GM23338 (cell line): ENCODE measurements at regions not wholly inside any gene's neighbourhood (a gene's known extent, or its start where the extent isn't known, plus 50 kb on each side); places are given as distances from the start of the nearest gene placed in this dataset.
"Not testable (repeated sequence)": the region's sequence is repeated elsewhere in the genome, so short reads cannot be mapped to it uniquely, and the experiment has no call there.

Experiments
- ATAC-seq: fragments of 200-7000 bp; cut with Tn5 transposase; 3 replicates; pipeline ENCODE4 v1.9.1; 2020
- DNase-seq: peaks from one replicate; pipeline ENCODE4 v3.0.0-alpha.2; 2015; ENCODE audit warnings: low spot score
- H2AFZ ChIP-seq: fragments of 200-600 bp; sonication (generic); 2 replicates; pipeline ENCODE4 v1.8.0; 2016; ENCODE audit warnings: antibody characterized with exemption, mild to moderate bottlenecking, moderate library complexity
- H3F3A ChIP-seq: fragments of 200-600 bp; sonication (generic); replicated peaks from 2 replicates; pipeline ENCODE4 v1.8.0; 2017; ENCODE audit warnings: antibody characterized with exemption, mixed run types, low read depth
- H3K27ac ChIP-seq: fragments of 200-600 bp; sonication (generic); 2 replicates; pipeline ENCODE4 v1.6.1; 2016; ENCODE audit warnings: low read depth
- H3K27me3 ChIP-seq: fragments of 200-600 bp; sonication (generic); 2 replicates; pipeline ENCODE4 v1.8.0; 2016; ENCODE audit warnings: mild to moderate bottlenecking, mixed run types, moderate library complexity; ENCODE audit not compliant: insufficient read depth
- H3K36me3 ChIP-seq: fragments of 200-600 bp; sonication (generic); 2 replicates; pipeline ENCODE4 v1.8.0; 2016; ENCODE audit warnings: mild to moderate bottlenecking; ENCODE audit not compliant: insufficient read depth
- H3K4me1 ChIP-seq: fragments of 200-600 bp; sonication (generic); 2 replicates; pipeline ENCODE4 v1.8.0; 2016; ENCODE audit warnings: mild to moderate bottlenecking, moderate library complexity; ENCODE audit not compliant: insufficient read depth
- H3K4me2 ChIP-seq: fragments of 200-600 bp; sonication (generic); 2 replicates; pipeline ENCODE4 v1.7.1; 2017; ENCODE audit warnings: mixed run types
- H3K4me3 ChIP-seq: fragments of 200-600 bp; sonication (generic); 2 replicates; pipeline ENCODE4 v1.6.1; 2016; ENCODE audit warnings: mixed run types
- H3K79me2 ChIP-seq: fragments of 200-600 bp; sonication (generic); replicated peaks from 2 replicates; pipeline ENCODE4 v1.8.0; 2017; ENCODE audit warnings: mild to moderate bottlenecking; ENCODE audit not compliant: insufficient read depth
- H3K9me2 ChIP-seq: fragments of 200-600 bp; sonication (generic); 2 replicates; pipeline ENCODE4 v1.8.0; 2017; ENCODE audit not compliant: insufficient read depth
- H4K20me1 ChIP-seq: fragments of 200-600 bp; sonication (generic); replicated peaks from 2 replicates; pipeline ENCODE4 v1.8.0; 2017; ENCODE audit warnings: mild to moderate bottlenecking; ENCODE audit not compliant: insufficient read depth
- H3K27ac Mint-ChIP-seq: 2 replicates; pipeline ENCODE4 v1.8.0; 2020; ENCODE audit warnings: inconsistent platforms, mild to moderate bottlenecking, moderate library complexity, mixed read lengths
- H3K27me3 Mint-ChIP-seq: 3 replicates; pipeline ENCODE4 v1.8.0; 2022; ENCODE audit warnings: low read depth, mild to moderate bottlenecking, moderate library complexity, mixed read lengths, inconsistent platforms; ENCODE audit not compliant: insufficient read depth, poor library complexity
- H3K36me3 Mint-ChIP-seq: 3 replicates; pipeline ENCODE4 v1.8.0; 2021; ENCODE audit warnings: low read depth, mild to moderate bottlenecking, inconsistent platforms, moderate library complexity, mixed read lengths
- H3K4me1 Mint-ChIP-seq: 3 replicates; pipeline ENCODE4 v1.8.0; 2020; ENCODE audit warnings: mild to moderate bottlenecking, inconsistent platforms, mixed read lengths
- H3K4me3 Mint-ChIP-seq: 3 replicates; pipeline ENCODE4 v1.8.0; 2021; ENCODE audit warnings: moderate library complexity, mild to moderate bottlenecking, inconsistent platforms, mixed read lengths
- H3K9me3 Mint-ChIP-seq: 3 replicates; pipeline ENCODE4 v1.8.0; 2020; ENCODE audit warnings: moderate library complexity, mild to moderate bottlenecking, inconsistent platforms, mixed read lengths
- EZH2 ChIP-seq: fragments of 200-600 bp; sonication (generic); IDR thresholded peaks from one replicate; pipeline ENCODE4 v1.8.0; 2017; ENCODE audit warnings: antibody characterized with exemption, mild to moderate bottlenecking, low read depth; ENCODE audit not compliant: unreplicated experiment
- JUNB ChIP-seq: IDR thresholded peaks from one replicate; pipeline ENCODE4 v1.6.1; 2016; ENCODE audit warnings: antibody characterized with exemption; ENCODE audit not compliant: unreplicated experiment
- NANOG ChIP-seq: IDR thresholded peaks from 2 replicates; pipeline ENCODE4 v1.6.1; 2016; ENCODE audit warnings: antibody characterized with exemption, borderline replicate concordance
- POLR2AphosphoS5 ChIP-seq: IDR thresholded peaks from 2 replicates; pipeline ENCODE4 v1.6.1; 2016; ENCODE audit warnings: antibody characterized with exemption, low read depth
- STAT1 ChIP-seq: IDR thresholded peaks from one replicate; pipeline ENCODE4 v1.6.1; 2016; ENCODE audit warnings: antibody characterized with exemption; ENCODE audit not compliant: unreplicated experiment
- ZNF114 ChIP-seq: fragments of 250-450 bp; sonication (Bioruptor Pico); IDR thresholded peaks from 2 replicates; pipeline ENCODE4 v1.5.0; 2020; ENCODE audit warnings: mild to moderate bottlenecking, moderate library complexity
- ZNF331 ChIP-seq: fragments of 250-450 bp; sonication (Bioruptor Pico); IDR thresholded peaks from 2 replicates; pipeline ENCODE4 v1.5.0; 2020; ENCODE audit warnings: low read depth, mild to moderate bottlenecking, moderate library complexity
- TF ChIP-seq, protein P1 (sequence below): IDR thresholded peaks from 2 replicates; pipeline ENCODE4 v1.6.1; 2016; ENCODE audit warnings: antibody characterized with exemption
- TF ChIP-seq, protein P2 (sequence below): fragments of 250-450 bp; sonication (Bioruptor Pico); IDR thresholded peaks from 2 replicates; pipeline ENCODE4 v1.5.0; 2020; ENCODE audit warnings: mild to moderate bottlenecking, moderate library complexity
- TF ChIP-seq, protein P3 (sequence below): IDR thresholded peaks from one replicate; pipeline ENCODE4 v1.6.1; 2018; ENCODE audit warnings: antibody characterized with exemption; ENCODE audit not compliant: unreplicated experiment
- TF ChIP-seq, protein P4 (sequence below), 2 experiments: fragments of 200-600 bp in 1 of 2; sonication (generic) in 1 of 2; conservative IDR thresholded peaks; 2 replicates each; pipeline versions ENCODE4 v1.5.1 to v1.6.1; 2016 to 2017; ENCODE audit warnings: antibody characterized with exemption in 2 of 2, low read depth in 2 of 2, mild to moderate bottlenecking in 2 of 2, moderate library complexity in 1 of 2

DNA sequence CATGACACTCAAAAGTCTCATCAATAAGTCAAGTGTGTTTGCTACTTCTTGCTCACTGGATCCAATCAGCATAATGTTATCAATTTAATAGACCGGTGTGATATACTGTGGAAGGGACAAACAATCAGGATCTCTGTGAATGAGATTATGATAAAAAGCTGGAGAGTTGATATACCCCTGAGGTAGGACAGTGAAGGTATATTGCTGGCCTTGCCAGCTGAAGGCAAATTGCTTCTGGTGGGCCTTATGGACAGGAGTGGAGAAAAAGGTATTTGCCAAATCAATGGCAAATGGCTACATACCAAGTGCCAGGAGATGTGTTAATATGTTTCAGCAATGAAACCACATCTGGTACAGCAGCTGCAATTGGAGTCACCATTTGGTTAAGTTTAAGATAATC is 134.4 kb upstream of the TENT5A start:
- not testable (repeated sequence) for H3K4me3 ChIP-seq, H3K9me3 Mint-ChIP-seq, H3K4me1 Mint-ChIP-seq, H3K27me3 Mint-ChIP-seq, H3F3A ChIP-seq, ATAC-seq, H3K27me3 ChIP-seq, H3K36me3 Mint-ChIP-seq, H3K79me2 ChIP-seq, H3K9me2 ChIP-seq, H3K4me1 ChIP-seq, H3K27ac Mint-ChIP-seq, H3K27ac ChIP-seq, H3K4me3 Mint-ChIP-seq, H4K20me1 ChIP-seq, DNase-seq, H3K4me2 ChIP-seq, H3K36me3 ChIP-seq, H2AFZ ChIP-seq

DNA sequence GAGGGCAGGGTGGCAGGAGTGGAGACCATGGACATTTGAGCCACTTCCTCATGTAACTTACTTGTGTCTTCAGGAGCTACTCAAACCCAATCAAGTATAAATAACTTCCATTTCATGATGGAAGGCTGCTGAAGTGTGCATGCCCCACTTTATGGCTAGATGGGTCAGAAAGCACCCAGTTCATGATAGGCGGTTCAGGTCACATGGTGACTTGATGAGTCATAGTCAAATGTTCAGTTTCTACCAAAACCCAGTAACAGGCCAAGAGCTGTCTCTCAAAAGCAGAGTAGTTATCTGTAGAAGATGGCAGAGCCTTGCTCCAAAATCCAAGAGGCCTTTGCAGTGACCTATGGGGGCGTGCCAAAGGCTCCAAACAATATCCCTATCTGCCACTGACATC is 133.7 kb upstream of the TENT5A start:
- Histone ChIP-seq H3K9me2 (no peaks in the 10 kb centered on the region), H2AFZ (no peak overlapping the region), H3K4me2 (no peak overlapping the region), H3K27me3 (no peaks in the 10 kb centered on the region), H3K4me3 (no peak overlapping the region), H3F3A (no peaks in the 10 kb centered on the region), H3K4me1 (no peaks in the 10 kb centered on the region), H3K36me3 (no peaks in the 10 kb centered on the region), H4K20me1 (no peaks in the 10 kb centered on the region), H3K79me2 (no peaks in the 10 kb centered on the region), H3K27ac (no peak overlapping the region)
- ATAC-seq (no peak), DNase-seq (no peak)
- no peaks in the 10 kb centered on the region for H3K36me3 Mint-ChIP-seq
- no peaks in the 10 kb centered on the region for H3K4me1 Mint-ChIP-seq
- H3K9me3 Mint-ChIP-seq = no peaks in the 10 kb centered on the region
- no peak overlapping the region for H3K4me3 Mint-ChIP-seq
- no peak overlapping the region for H3K27ac Mint-ChIP-seq
- peaks cover 1% of the 10 kb centered on the region for H3K27me3 Mint-ChIP-seq
- TF ChIP-seq EZH2 (no peak), ZNF114 (CRISPR knock-in tag) (no peak), JUNB (no peak), STAT1 (no peak), POLR2AphosphoS5 (no peak), NANOG (no peak), ZNF331 (CRISPR knock-in tag) (no peak)
- TF ChIP-seq, protein P1, sequence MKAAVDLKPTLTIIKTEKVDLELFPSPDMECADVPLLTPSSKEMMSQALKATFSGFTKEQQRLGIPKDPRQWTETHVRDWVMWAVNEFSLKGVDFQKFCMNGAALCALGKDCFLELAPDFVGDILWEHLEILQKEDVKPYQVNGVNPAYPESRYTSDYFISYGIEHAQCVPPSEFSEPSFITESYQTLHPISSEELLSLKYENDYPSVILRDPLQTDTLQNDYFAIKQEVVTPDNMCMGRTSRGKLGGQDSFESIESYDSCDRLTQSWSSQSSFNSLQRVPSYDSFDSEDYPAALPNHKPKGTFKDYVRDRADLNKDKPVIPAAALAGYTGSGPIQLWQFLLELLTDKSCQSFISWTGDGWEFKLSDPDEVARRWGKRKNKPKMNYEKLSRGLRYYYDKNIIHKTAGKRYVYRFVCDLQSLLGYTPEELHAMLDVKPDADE = no peak
- TF ChIP-seq, protein P2, sequence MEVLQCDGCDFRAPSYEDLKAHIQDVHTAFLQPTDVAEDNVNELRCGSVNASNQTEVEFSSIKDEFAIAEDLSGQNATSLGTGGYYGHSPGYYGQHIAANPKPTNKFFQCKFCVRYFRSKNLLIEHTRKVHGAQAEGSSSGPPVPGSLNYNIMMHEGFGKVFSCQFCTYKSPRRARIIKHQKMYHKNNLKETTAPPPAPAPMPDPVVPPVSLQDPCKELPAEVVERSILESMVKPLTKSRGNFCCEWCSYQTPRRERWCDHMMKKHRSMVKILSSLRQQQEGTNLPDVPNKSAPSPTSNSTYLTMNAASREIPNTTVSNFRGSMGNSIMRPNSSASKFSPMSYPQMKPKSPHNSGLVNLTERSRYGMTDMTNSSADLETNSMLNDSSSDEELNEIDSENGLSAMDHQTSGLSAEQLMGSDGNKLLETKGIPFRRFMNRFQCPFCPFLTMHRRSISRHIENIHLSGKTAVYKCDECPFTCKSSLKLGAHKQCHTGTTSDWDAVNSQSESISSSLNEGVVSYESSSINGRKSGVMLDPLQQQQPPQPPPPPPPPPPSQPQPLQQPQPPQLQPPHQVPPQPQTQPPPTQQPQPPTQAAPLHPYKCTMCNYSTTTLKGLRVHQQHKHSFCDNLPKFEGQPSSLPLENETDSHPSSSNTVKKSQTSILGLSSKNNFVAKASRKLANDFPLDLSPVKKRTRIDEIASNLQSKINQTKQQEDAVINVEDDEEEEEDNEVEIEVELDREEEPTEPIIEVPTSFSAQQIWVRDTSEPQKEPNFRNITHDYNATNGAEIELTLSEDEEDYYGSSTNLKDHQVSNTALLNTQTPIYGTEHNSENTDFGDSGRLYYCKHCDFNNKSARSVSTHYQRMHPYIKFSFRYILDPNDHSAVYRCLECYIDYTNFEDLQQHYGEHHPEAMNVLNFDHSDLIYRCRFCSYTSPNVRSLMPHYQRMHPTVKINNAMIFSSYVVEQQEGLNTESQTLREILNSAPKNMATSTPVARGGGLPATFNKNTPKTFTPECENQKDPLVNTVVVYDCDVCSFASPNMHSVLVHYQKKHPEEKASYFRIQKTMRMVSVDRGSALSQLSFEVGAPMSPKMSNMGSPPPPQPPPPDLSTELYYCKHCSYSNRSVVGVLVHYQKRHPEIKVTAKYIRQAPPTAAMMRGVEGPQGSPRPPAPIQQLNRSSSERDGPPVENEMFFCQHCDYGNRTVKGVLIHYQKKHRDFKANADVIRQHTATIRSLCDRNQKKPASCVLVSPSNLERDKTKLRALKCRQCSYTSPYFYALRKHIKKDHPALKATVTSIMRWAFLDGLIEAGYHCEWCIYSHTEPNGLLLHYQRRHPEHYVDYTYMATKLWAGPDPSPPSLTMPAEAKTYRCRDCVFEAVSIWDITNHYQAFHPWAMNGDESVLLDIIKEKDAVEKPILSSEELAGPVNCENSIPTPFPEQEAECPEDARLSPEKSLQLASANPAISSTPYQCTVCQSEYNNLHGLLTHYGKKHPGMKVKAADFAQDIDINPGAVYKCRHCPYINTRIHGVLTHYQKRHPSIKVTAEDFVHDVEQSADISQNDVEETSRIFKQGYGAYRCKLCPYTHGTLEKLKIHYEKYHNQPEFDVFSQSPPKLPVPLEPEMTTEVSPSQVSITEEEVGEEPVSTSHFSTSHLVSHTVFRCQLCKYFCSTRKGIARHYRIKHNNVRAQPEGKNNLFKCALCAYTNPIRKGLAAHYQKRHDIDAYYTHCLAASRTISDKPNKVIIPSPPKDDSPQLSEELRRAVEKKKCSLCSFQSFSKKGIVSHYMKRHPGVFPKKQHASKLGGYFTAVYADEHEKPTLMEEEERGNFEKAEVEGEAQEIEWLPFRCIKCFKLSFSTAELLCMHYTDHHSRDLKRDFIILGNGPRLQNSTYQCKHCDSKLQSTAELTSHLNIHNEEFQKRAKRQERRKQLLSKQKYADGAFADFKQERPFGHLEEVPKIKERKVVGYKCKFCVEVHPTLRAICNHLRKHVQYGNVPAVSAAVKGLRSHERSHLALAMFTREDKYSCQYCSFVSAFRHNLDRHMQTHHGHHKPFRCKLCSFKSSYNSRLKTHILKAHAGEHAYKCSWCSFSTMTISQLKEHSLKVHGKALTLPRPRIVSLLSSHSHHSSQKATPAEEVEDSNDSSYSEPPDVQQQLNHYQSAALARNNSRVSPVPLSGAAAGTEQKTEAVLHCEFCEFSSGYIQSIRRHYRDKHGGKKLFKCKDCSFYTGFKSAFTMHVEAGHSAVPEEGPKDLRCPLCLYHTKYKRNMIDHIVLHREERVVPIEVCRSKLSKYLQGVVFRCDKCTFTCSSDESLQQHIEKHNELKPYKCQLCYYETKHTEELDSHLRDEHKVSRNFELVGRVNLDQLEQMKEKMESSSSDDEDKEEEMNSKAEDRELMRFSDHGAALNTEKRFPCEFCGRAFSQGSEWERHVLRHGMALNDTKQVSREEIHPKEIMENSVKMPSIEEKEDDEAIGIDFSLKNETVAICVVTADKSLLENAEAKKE = no peak
- TF ChIP-seq, protein P3, sequence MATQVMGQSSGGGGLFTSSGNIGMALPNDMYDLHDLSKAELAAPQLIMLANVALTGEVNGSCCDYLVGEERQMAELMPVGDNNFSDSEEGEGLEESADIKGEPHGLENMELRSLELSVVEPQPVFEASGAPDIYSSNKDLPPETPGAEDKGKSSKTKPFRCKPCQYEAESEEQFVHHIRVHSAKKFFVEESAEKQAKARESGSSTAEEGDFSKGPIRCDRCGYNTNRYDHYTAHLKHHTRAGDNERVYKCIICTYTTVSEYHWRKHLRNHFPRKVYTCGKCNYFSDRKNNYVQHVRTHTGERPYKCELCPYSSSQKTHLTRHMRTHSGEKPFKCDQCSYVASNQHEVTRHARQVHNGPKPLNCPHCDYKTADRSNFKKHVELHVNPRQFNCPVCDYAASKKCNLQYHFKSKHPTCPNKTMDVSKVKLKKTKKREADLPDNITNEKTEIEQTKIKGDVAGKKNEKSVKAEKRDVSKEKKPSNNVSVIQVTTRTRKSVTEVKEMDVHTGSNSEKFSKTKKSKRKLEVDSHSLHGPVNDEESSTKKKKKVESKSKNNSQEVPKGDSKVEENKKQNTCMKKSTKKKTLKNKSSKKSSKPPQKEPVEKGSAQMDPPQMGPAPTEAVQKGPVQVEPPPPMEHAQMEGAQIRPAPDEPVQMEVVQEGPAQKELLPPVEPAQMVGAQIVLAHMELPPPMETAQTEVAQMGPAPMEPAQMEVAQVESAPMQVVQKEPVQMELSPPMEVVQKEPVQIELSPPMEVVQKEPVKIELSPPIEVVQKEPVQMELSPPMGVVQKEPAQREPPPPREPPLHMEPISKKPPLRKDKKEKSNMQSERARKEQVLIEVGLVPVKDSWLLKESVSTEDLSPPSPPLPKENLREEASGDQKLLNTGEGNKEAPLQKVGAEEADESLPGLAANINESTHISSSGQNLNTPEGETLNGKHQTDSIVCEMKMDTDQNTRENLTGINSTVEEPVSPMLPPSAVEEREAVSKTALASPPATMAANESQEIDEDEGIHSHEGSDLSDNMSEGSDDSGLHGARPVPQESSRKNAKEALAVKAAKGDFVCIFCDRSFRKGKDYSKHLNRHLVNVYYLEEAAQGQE = no peak
- TF ChIP-seq, protein P4, sequence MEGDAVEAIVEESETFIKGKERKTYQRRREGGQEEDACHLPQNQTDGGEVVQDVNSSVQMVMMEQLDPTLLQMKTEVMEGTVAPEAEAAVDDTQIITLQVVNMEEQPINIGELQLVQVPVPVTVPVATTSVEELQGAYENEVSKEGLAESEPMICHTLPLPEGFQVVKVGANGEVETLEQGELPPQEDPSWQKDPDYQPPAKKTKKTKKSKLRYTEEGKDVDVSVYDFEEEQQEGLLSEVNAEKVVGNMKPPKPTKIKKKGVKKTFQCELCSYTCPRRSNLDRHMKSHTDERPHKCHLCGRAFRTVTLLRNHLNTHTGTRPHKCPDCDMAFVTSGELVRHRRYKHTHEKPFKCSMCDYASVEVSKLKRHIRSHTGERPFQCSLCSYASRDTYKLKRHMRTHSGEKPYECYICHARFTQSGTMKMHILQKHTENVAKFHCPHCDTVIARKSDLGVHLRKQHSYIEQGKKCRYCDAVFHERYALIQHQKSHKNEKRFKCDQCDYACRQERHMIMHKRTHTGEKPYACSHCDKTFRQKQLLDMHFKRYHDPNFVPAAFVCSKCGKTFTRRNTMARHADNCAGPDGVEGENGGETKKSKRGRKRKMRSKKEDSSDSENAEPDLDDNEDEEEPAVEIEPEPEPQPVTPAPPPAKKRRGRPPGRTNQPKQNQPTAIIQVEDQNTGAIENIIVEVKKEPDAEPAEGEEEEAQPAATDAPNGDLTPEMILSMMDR (conservative IDR thresholded peaks at IDR 0.05; ENCODE audit: low read depth in 2 of 2) = no peak
